Retinal pigment epithelial cell (primary cell): ENCODE measurements at regions not wholly inside any gene's neighbourhood (a gene's known extent, or its start where the extent isn't known, plus 50 kb on each side); places are given as distances from the start of the nearest gene placed in this dataset.
"Not testable (repeated sequence)": the region's sequence is repeated elsewhere in the genome, so short reads cannot be mapped to it uniquely, and the experiment has no call there.

Experiments
- DNase-seq: peaks from one replicate; pipeline ENCODE4 v3.0.0-alpha.2; 2010; ENCODE audit warnings: low read depth
- H3K4me3 ChIP-seq: 2 replicates; pipeline ENCODE4 v1.5.1; 2011; ENCODE audit warnings: mild to moderate bottlenecking, low read length, control low read depth, moderate library complexity
- TF ChIP-seq, protein P1 (sequence below): conservative IDR thresholded peaks from 2 replicates; pipeline ENCODE4 v1.5.1; 2011; ENCODE audit warnings: low read depth, low read length, control low read depth, inconsistent platforms

DNA sequence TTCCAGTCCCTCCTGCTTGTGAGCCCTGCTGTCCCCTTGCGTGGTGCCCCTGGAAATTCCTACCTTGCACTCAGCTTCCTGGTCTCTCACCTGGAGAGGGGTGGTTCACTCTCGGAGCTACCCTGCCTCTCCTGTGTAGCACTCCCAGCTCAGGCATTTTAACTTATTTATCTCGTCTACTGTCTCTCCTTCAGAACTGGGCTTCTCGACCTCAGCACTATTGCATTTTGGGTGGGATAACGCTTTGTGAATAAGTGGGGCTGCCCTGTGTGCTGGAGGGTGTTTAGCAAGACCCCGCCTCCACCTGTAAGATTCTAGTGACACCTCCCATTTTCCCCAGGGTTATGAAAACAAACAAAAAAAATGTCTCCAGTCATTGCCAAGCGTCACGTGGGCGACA lies 56.0 kb upstream of the SORCS2 start:
- H3K4me3 ChIP-seq = no peak overlapping the region
- DNase-seq = no peak
- TF ChIP-seq, protein P1, sequence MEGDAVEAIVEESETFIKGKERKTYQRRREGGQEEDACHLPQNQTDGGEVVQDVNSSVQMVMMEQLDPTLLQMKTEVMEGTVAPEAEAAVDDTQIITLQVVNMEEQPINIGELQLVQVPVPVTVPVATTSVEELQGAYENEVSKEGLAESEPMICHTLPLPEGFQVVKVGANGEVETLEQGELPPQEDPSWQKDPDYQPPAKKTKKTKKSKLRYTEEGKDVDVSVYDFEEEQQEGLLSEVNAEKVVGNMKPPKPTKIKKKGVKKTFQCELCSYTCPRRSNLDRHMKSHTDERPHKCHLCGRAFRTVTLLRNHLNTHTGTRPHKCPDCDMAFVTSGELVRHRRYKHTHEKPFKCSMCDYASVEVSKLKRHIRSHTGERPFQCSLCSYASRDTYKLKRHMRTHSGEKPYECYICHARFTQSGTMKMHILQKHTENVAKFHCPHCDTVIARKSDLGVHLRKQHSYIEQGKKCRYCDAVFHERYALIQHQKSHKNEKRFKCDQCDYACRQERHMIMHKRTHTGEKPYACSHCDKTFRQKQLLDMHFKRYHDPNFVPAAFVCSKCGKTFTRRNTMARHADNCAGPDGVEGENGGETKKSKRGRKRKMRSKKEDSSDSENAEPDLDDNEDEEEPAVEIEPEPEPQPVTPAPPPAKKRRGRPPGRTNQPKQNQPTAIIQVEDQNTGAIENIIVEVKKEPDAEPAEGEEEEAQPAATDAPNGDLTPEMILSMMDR = no peak

DNA sequence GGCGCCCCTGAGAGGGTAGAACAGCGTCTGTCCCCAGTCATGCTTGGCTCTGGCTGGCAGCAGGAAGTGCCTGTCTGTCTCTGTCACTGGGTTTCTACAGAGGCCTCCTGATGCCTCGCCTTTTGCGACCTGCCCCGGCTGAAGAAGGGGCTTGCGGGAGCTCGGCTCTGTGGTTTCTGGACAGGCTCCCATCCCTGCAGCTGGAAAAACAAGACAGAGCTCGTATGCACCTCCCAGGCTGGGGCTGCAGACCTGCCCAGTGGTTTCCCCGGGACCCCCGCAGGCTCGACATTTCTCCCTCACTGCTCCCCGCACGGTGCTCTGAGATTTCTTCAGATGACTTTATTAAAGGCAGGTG lies 57.0 kb upstream of the SORCS2 start:
- DNase-seq = no peak
- H3K4me3 ChIP-seq = no peak overlapping the region
- TF ChIP-seq, protein P1 = no peak

DNA sequence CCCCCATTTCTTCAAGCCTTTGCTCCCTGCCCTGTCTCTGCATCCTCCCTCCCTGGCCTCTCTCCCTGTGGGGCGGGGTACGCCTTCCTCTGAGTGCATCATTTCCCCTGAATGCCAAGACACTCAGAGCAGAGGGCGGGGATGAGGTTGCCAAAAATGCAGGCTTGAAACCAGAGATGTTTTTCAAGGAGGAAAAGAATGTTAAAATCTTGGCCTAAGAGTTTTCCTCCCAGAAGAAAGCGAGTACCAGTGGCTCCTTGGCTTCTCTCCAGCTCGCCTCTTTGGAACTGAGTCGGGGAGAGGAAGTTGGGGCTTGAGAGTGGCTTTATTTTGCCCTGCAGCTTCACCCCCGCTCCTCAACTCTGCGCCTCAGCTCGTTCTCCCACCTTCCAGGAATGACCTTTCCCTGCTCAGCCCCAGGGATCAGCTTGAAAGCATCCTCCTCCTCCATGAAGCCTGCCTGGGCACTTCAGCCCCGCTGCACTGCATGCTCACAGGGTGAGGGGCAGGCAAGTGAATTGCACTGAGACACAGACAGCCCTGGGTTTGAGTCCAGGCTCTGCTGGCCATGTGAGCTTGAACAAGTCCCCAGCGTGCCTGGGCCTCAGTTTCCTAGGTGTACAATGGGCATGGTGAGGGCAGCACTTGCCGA lies 57.5 kb upstream of the SORCS2 start:
- no peak for DNase-seq
- TF ChIP-seq, protein P1 = no peak
- H3K4me3 ChIP-seq = no peak overlapping the region

DNA sequence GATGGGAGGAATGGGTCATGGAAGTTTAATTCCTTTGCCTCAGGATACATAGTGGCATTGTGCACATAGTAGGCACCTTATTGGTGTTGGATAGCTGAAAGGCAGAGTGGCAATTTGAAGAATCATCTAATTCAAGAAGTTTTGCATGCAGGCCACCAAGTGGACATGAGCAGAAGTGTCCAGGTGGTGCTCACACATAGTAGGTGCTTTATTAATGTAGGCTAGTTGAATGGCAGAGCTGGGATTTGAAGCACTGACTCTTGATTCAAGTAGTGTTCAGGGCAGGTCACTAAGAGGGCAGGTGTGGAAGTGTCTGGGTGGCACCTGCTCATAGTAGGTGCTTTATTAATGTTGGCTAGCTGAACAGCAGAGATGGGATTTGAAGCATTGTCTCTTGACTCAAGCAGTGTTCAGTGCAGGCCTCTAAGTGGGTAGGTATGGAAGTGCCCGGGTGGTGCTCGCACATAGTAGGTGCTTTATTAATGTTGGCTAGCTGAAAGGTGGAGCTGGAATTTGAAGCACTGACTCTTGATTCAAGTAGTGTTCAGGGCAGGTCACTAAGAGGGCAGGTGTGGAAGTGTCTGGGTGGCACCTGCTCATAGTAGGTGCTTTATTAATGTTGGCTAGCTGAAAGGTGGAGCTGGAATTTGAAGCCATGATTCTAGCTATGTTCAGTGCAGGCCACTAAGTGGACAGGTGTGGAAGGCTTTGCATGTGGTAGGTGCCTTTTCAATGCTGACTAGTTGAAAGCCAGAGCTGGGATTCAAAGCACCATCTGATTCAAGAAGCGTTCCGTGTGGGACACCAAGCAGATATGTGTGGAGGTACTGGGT lies 58.3 kb upstream of the SORCS2 start:
- not testable (repeated sequence) for DNase-seq, H3K4me3 ChIP-seq

DNA sequence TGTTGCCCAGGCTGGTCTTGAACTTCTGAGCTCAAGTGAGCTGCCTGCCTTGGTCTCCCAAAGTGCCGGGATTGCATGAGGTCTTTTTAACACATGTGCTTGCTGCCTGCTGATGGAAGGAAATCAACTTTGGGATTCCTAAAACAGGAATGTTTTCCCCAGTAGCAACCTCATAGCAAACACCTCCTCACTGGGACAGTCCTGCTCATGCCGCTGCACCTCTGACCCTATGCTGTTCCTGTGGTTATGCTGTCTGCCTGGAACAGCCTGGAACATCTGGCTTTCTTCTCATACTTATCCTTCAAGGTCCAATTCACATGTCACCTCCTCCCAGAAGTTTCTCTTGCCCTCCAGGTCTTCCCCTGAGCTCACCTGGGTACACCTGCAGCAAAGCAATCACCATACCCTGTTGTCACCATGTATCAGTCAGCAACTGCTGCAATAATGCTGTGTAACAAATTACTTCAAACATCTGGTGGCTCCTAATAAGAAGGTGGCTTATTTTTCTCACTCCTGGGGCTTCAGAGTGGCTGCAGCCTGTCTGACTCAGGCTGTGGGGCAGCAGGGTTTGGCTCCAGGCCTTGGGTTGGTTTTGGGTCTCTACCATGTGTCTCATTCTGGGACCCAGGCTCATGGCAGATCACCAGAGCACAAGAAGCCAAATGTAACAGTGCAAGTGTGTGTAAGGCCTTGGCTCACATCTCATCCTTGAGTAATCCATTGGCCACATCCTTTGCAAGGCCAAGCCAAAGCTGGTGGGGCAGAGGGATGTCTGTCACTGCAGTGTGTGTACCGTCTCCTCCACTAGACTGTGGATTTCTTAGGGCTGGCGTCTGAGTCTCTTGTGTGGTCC lies 59.4 kb upstream of the SORCS2 start:
- H3K4me3 ChIP-seq = no peak overlapping the region
- no peak for DNase-seq
- TF ChIP-seq, protein P1 = no peak

DNA sequence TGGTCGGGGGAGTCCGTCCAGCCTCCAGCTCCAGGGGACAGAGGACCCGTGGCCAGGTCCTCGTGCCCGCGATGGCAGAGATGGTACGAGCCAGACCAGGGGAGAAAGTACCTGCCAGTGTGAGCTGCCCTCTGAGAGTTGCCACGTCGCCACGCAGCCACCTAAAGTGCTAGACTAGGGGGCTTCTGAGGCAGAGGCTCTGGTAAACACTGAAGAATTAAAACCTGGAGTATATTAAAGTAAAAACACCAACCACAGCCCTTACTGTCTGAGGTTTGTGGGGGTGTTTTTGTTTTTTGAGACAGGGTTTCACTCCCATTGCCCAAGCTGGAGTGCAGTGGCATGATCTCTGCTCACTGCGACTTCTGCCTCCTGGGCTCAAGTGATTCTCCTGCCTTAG lies 60.1 kb upstream of the SORCS2 start:
- DNase-seq = no peak
- H3K4me3 ChIP-seq = no peak overlapping the region
- TF ChIP-seq, protein P1 = no peak

DNA sequence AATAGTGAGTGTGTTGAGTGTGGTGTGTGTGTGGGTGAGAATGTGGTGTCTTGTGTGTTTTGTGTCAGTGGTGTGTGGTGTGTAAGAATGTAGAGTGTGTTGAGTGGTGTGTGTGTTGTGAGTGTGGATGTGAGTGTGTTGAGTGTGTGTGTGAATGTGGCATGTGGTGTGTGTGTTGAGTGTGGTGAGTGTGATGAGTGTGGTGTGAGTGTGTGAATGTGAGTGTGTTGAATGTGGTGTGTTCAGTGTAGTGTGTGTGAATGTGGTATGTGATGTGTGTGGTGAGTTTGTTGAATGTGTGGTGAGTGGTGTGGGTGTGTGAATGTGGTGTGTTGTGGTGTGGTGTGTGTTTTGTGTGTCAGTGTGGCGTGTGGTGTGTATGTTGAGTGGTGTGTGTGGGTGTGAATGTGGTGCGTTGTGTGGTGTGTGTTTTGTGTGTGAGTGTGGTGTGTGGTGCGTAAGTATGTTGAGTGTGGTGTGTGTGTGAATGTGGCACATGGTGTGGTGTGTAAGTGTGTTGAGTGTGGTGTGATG lies 60.8 kb upstream of the SORCS2 start:
- TF ChIP-seq, protein P1 = no peak

More for the DNA sequence above, 60.8 kb upstream of the SORCS2 start:
- no peak for DNase-seq
- no peak overlapping the region for H3K4me3 ChIP-seq
